HCT116 (cell line): ENCODE measurements at regions not wholly inside any gene's neighbourhood (a gene's known extent, or its start where the extent isn't known, plus 50 kb on each side); places are given as distances from the start of the nearest gene placed in this dataset.

Source experiments
- ATAC-seq: fragments of 200-7000 bp; cut with Tn5 transposase; 2 replicates; pipeline ENCODE4 v1.9.1; 2020; ENCODE audit warnings: mild to moderate bottlenecking, moderate library complexity
- BruUV-seq: library from RNA; stranded (reverse); fragments of 400-500 nt; replicated peaks from 2 replicates; lab custom pipeline; 2021; lab: Mats Ljungman, UMichigan
- CTCF ChIA-PET: fragments of 300-600 bp; sonication (Branson Sonifier 250); formaldehyde crosslinking; loops from one replicate; lab custom pipeline; 2021; ENCODE audit warnings: antibody characterized with exemption; lab: Charles Lee
- POLR2A ChIA-PET: fragments of 300-600, 350-600 bp; sonication (Branson Sonifier 250); formaldehyde crosslinking; loops from one replicate; lab custom pipeline; 2021; ENCODE audit warnings: antibody characterized with exemption; lab: Charles Lee
- RAD21 ChIA-PET, 2 experiments: fragments of 300-600 bp; sonication (Branson Sonifier 250); formaldehyde crosslinking; loops; one replicate each; lab custom pipeline; 2023; ENCODE audit warnings: low total read pairs in 2 of 2; ENCODE audit not compliant: uncharacterized antibody in 2 of 2, unreplicated experiment in 2 of 2, low non-redundant PET in 1 of 2; lab: Charles Lee
- DNase-seq: peaks from one replicate; pipeline ENCODE4 v3.0.0-alpha.2; 2010; ENCODE audit warnings: low read depth, low spot score
- H2AFZ ChIP-seq: fragments of 200-600 bp; shearing (Covaris generic), sonication (generic); 2 replicates; pipeline ENCODE4 v1.6.1; 2017; ENCODE audit warnings: low read depth, mixed run types, mixed read lengths, antibody characterized with exemption, low read length; ENCODE audit not compliant: poor library complexity, severe bottlenecking
- H3K27ac ChIP-seq: 2 replicates; pipeline ENCODE4 v1.5.1; 2012; ENCODE audit warnings: low read depth, low read length
- H3K27me3 ChIP-seq: fragments of 200-600 bp; sonication (generic); 2 replicates; pipeline ENCODE4 v1.6.1; 2016; ENCODE audit warnings: mixed run types, low read length, mixed read lengths; ENCODE audit not compliant: insufficient read depth
- H3K36me3 ChIP-seq, 2 experiments: fragments of 200-500 bp in 1 of 2; fragments of 200-600 bp in 1 of 2; sonication (Bioruptor generic) in 1 of 2; sonication (generic) in 1 of 2; 2 replicates each; pipeline versions ENCODE4 v1.5.1 to v1.6.1; 2014 to 2016; ENCODE audit warnings: low read length in 2 of 2, inconsistent platforms in 1 of 2, mixed read lengths in 1 of 2, mixed run types in 1 of 2; ENCODE audit not compliant: insufficient read depth in 2 of 2, control insufficient read depth in 1 of 2
- H3K4me1 ChIP-seq, 2 experiments: fragments of 200-600 bp in 1 of 2; sonication (generic) in 1 of 2; 2 replicates each; pipeline versions ENCODE4 v1.5.1 to v1.6.1; 2012 to 2017; ENCODE audit warnings: low read length in 2 of 2, inconsistent platforms in 1 of 2, mild to moderate bottlenecking in 1 of 2, mixed read lengths in 1 of 2, mixed run types in 1 of 2, moderate library complexity in 1 of 2; ENCODE audit not compliant: insufficient read depth in 2 of 2, control insufficient read depth in 1 of 2
- H3K4me2 ChIP-seq: fragments of 200-600 bp; sonication (generic); 2 replicates; pipeline ENCODE4 v1.6.1; 2017; ENCODE audit warnings: mixed run types, low read length, mixed read lengths
- H3K4me3 ChIP-seq, 2 experiments: fragments of 200-600 bp in 1 of 2; sonication (generic) in 1 of 2; replicated peaks in 1 of 2; 2 replicates each; pipeline ENCODE4 v1.5.1; 2011 to 2016; ENCODE audit warnings: low read length in 2 of 2, control low read depth in 1 of 2, low read depth in 1 of 2, mild to moderate bottlenecking in 1 of 2, mixed read lengths in 1 of 2, mixed run types in 1 of 2
- H3K79me2 ChIP-seq: fragments of 200-600 bp; sonication (generic); 2 replicates; pipeline ENCODE4 v1.6.1; 2017; ENCODE audit warnings: mild to moderate bottlenecking, mixed run types, low read length, moderate library complexity, mixed read lengths; ENCODE audit not compliant: insufficient read depth
- H3K9ac ChIP-seq: fragments of 200-600 bp; sonication (generic); 2 replicates; pipeline ENCODE4 v1.6.1; 2016; ENCODE audit warnings: low read length, mixed read lengths
- H3K9me2 ChIP-seq: fragments of 200-600 bp; sonication (generic), shearing (Covaris generic); 2 replicates; pipeline ENCODE4 v1.6.1; 2017; ENCODE audit warnings: mixed run types, mild to moderate bottlenecking, moderate library complexity; ENCODE audit not compliant: insufficient read depth
- H3K9me3 ChIP-seq, 2 experiments: fragments of 200-500 bp in 1 of 2; fragments of 200-600 bp in 1 of 2; sonication (Bioruptor generic) in 1 of 2; sonication (generic) in 1 of 2; 2 replicates each; pipeline ENCODE4 v1.6.1; 2014 to 2017; ENCODE audit warnings: low read length in 2 of 2, mixed read lengths in 2 of 2, inconsistent platforms in 1 of 2, low read depth in 1 of 2, mild to moderate bottlenecking in 1 of 2, mixed run types in 1 of 2, moderate library complexity in 1 of 2; ENCODE audit not compliant: control insufficient read depth in 1 of 2, insufficient read depth in 1 of 2
- H4K20me1 ChIP-seq: fragments of 200-600 bp; sonication (generic), shearing (Covaris generic); 2 replicates; pipeline ENCODE4 v1.6.1; 2017; ENCODE audit warnings: mixed run types, mild to moderate bottlenecking, moderate library complexity; ENCODE audit not compliant: insufficient read depth
- CBX3 ChIP-seq: IDR thresholded peaks from 2 replicates; pipeline ENCODE4 v1.6.1; 2012; ENCODE audit warnings: low read depth
- CEBPB ChIP-seq: IDR thresholded peaks from 2 replicates; pipeline ENCODE4 v1.6.1; 2012; ENCODE audit warnings: low read depth
- EGR1 ChIP-seq: IDR thresholded peaks from 2 replicates; pipeline ENCODE4 v1.6.1; 2012; ENCODE audit warnings: low read depth
- ELF1 ChIP-seq: IDR thresholded peaks from 2 replicates; pipeline ENCODE4 v1.6.1; 2012; ENCODE audit warnings: low read depth, borderline replicate concordance
- EZH2phosphoT487 ChIP-seq: fragments of 200-600 bp; IDR thresholded peaks from 2 replicates; pipeline ENCODE4 v1.6.1; 2018; ENCODE audit warnings: antibody characterized with exemption, borderline replicate concordance
- FOSL1 ChIP-seq: IDR thresholded peaks from 2 replicates; pipeline ENCODE4 v1.6.1; 2012; ENCODE audit warnings: low read depth
- JUND ChIP-seq: IDR thresholded peaks from 2 replicates; pipeline ENCODE4 v1.6.1; 2012
- POLR2A ChIP-seq: IDR thresholded peaks from 2 replicates; pipeline ENCODE4 v1.7.0; 2011; ENCODE audit warnings: borderline replicate concordance; ENCODE audit not compliant: insufficient read depth, insufficient read length; ENCODE audit errors: extremely low read depth
- RAD21 ChIP-seq: IDR thresholded peaks from 2 replicates; pipeline ENCODE4 v1.6.1; 2012; ENCODE audit warnings: low read depth, mild to moderate bottlenecking
- SIN3A ChIP-seq: IDR thresholded peaks from 2 replicates; pipeline ENCODE4 v1.6.1; 2012; ENCODE audit warnings: low read depth
- SP1 ChIP-seq: IDR thresholded peaks from 2 replicates; pipeline ENCODE4 v1.6.1; 2012; ENCODE audit warnings: low read depth
- TCF7L2 ChIP-seq: IDR thresholded peaks from 2 replicates; pipeline ENCODE4 v1.7.0; 2011; ENCODE audit warnings: borderline replicate concordance, inconsistent platforms; ENCODE audit not compliant: insufficient read depth, insufficient read length; ENCODE audit errors: extremely low read depth
- ZBTB33 ChIP-seq: IDR thresholded peaks from 2 replicates; pipeline ENCODE4 v1.6.1; 2011; ENCODE audit warnings: mild to moderate bottlenecking, low read length, moderate library complexity; ENCODE audit not compliant: insufficient replicate concordance; ENCODE audit errors: extremely low read depth
- ZFX ChIP-seq: fragments of 450-650 bp; IDR thresholded peaks from 2 replicates; pipeline ENCODE4 v1.6.1; 2017
- intact Hi-C: fragments of 100-400 bp; cut with micrococcal nuclease; formaldehyde crosslinking; loops from 2 replicates; pipeline ENCODE4 v1.10.0; 2022
- TF ChIP-seq, protein P1 (sequence below), 3 experiments: fragments of 200-600 bp in 1 of 3; sonication (generic) in 1 of 3; IDR thresholded peaks in 2 of 3; conservative IDR thresholded peaks in 1 of 3; 2 replicates each; pipeline ENCODE4 v1.5.1; 2012 to 2017; ENCODE audit warnings: low read depth in 2 of 3, low read length in 2 of 3, antibody characterized with exemption in 1 of 3, borderline replicate concordance in 1 of 3, control low read depth in 1 of 3, mild to moderate bottlenecking in 1 of 3, mixed read lengths in 1 of 3, mixed run types in 1 of 3, moderate library complexity in 1 of 3; ENCODE audit not compliant: insufficient read depth in 1 of 3
- TF ChIP-seq, protein P2 (sequence below): IDR thresholded peaks from 2 replicates; pipeline ENCODE4 v1.6.1; 2012
- TF ChIP-seq, protein P3 (sequence below): IDR thresholded peaks from 2 replicates; pipeline ENCODE4 v1.6.1; 2012

GRCh38 chr2:220270481-220271070, 643.1 kb downstream of the SLC4A3 start:
- intact Hi-C loops: no loop called here
- DNase-seq: no peak
- ChIA-PET RAD21 (no interaction called here), CTCF (no interaction called here), POLR2A (no interaction called here)
- H3K27ac ChIP-seq: no peak overlapping the region
- no peak overlapping the region for H3K4me2 ChIP-seq
- H3K27me3 ChIP-seq: no peaks in the 10 kb centered on the region
- no peaks in the 10 kb centered on the region for H4K20me1 ChIP-seq
- no peaks in the 10 kb centered on the region for H3K79me2 ChIP-seq
- TF ChIP-seq TCF7L2: no peak
- H2AFZ ChIP-seq: no peak overlapping the region
- no peak overlapping the region for H3K9ac ChIP-seq
- no peaks in the 10 kb centered on the region for H3K9me3 ChIP-seq
- no peaks in the 10 kb centered on the region for H3K36me3 ChIP-seq
- no peak overlapping the region for H3K4me3 ChIP-seq
- ATAC-seq: no peak
- no peaks in the 10 kb centered on the region for H3K9me2 ChIP-seq
- peaks cover 0 to 10% of the 10 kb centered on the region in 2 experiments; a peak in 2 of 4 replicates for H3K4me1 ChIP-seq
- no TSS peak for BruUV-seq

- Histone ChIP-seq H3K36me3 (no peaks in the 10 kb centered on the region), H4K20me1 (no peaks in the 10 kb centered on the region), H3K9me3 (no peaks in the 10 kb centered on the region), H3K27me3 (no peaks in the 10 kb centered on the region), H3K4me3 (no peak overlapping the region), H3K9me2 (no peaks in the 10 kb centered on the region), H2AFZ (no peak overlapping the region), H3K9ac (no peak overlapping the region), H3K27ac (no peak overlapping the region), H3K4me2 (no peak overlapping the region), H3K79me2 (no peaks in the 10 kb centered on the region), H3K4me1 (peaks cover 0 to 25% of the 10 kb centered on the region in 2 experiments; a peak in 2 of 4 replicates)
- intact Hi-C loops: no loop called here
- ChIA-PET CTCF (no interaction called here), POLR2A (no interaction called here), RAD21 (no interaction called here)
- no peak for ATAC-seq
- no peak for TF ChIP-seq ZFX
- TF ChIP-seq CEBPB: no peak
- TF ChIP-seq TCF7L2: no peak
- TF ChIP-seq EZH2phosphoT487: no peak
- TF ChIP-seq EGR1: no peak
- TF ChIP-seq JUND: no peak
- no peak for TF ChIP-seq CBX3
- no peak for TF ChIP-seq FOSL1
- TF ChIP-seq, protein P1, sequence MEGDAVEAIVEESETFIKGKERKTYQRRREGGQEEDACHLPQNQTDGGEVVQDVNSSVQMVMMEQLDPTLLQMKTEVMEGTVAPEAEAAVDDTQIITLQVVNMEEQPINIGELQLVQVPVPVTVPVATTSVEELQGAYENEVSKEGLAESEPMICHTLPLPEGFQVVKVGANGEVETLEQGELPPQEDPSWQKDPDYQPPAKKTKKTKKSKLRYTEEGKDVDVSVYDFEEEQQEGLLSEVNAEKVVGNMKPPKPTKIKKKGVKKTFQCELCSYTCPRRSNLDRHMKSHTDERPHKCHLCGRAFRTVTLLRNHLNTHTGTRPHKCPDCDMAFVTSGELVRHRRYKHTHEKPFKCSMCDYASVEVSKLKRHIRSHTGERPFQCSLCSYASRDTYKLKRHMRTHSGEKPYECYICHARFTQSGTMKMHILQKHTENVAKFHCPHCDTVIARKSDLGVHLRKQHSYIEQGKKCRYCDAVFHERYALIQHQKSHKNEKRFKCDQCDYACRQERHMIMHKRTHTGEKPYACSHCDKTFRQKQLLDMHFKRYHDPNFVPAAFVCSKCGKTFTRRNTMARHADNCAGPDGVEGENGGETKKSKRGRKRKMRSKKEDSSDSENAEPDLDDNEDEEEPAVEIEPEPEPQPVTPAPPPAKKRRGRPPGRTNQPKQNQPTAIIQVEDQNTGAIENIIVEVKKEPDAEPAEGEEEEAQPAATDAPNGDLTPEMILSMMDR (IDR thresholded peaks at IDR 0.05 in 2 of 3, conservative IDR thresholded peaks at IDR 0.05 in 1 of 3; ENCODE audit: borderline replicate concordance in 1 of 3, insufficient read depth in 1 of 3, low read depth in 2 of 3, low read length in 2 of 3): no peak
- no peak for TF ChIP-seq SP1
- no peak for TF ChIP-seq ZBTB33
- no peak for TF ChIP-seq RAD21
- TF ChIP-seq, protein P2, sequence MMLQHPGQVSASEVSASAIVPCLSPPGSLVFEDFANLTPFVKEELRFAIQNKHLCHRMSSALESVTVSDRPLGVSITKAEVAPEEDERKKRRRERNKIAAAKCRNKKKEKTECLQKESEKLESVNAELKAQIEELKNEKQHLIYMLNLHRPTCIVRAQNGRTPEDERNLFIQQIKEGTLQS: no peak
- TF ChIP-seq ELF1: no peak
- TF ChIP-seq POLR2A: no peak
- TF ChIP-seq, protein P3, sequence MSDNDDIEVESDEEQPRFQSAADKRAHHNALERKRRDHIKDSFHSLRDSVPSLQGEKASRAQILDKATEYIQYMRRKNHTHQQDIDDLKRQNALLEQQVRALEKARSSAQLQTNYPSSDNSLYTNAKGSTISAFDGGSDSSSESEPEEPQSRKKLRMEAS: no peak
- TF ChIP-seq SIN3A: no peak
- no TSS peak for BruUV-seq
- DNase-seq: no peak
These were observed 645.2 kb downstream of the SLC4A3 start for GRCh38 chr2:220272656-220273055.
